ENCODE measurements at regions not wholly inside any gene's neighbourhood (a gene's known extent, or its start where the extent isn't known, plus 50 kb on each side); places are given as distances from the start of the nearest gene placed in this dataset.

GRCh38 chr5:115418788-115419187 is 122.3 kb upstream of the CCDC112 start:
- TF ChIP-seq CTCF (conservative IDR thresholded peaks at IDR 0.05; ENCODE audit: low read length) (no peak), EZH2phosphoT487 (IDR thresholded peaks at IDR 0.05; ENCODE audit: borderline replicate concordance, low read depth, low read length) (no peak)
